Smooth muscle cell (in vitro differentiated cells): ENCODE measurements at regions not wholly inside any gene's neighbourhood (a gene's known extent, or its start where the extent isn't known, plus 50 kb on each side); places are given as distances from the start of the nearest gene placed in this dataset.

Experiments used
- DNase-seq: peaks from one replicate; lab custom pipeline; 2025; ENCODE audit not compliant: unreplicated experiment; lab: John Stamatoyannopoulos, UW
- H2AFZ ChIP-seq: fragments of 200-600 bp; sonication (generic); 2 replicates; pipeline ENCODE4 v1.6.0; 2016; ENCODE audit warnings: antibody characterized with exemption, low read depth, mild to moderate bottlenecking
- H3F3A ChIP-seq: fragments of 200-600 bp; sonication (generic); 2 replicates; pipeline ENCODE4 v1.6.0; 2017; ENCODE audit warnings: antibody characterized with exemption, low read depth
- H3K27ac ChIP-seq: fragments of 200-600 bp; sonication (generic); 2 replicates; pipeline ENCODE4 v1.5.1; 2016; ENCODE audit warnings: low read depth, mild to moderate bottlenecking
- H3K27me3 ChIP-seq: fragments of 200-600 bp; sonication (generic); 2 replicates; pipeline ENCODE4 v1.6.1; 2016; ENCODE audit warnings: low read depth, mild to moderate bottlenecking
- H3K36me3 ChIP-seq: fragments of 200-600 bp; sonication (generic); 2 replicates; pipeline ENCODE4 v1.5.1; 2016; ENCODE audit warnings: low read depth
- H3K4me1 ChIP-seq: fragments of 200-600 bp; sonication (generic); 2 replicates; pipeline ENCODE4 v1.5.1; 2016; ENCODE audit warnings: low read depth
- H3K4me2 ChIP-seq: fragments of 200-600 bp; sonication (generic); 2 replicates; pipeline ENCODE4 v1.6.0; 2016; ENCODE audit warnings: mild to moderate bottlenecking
- H3K4me3 ChIP-seq: fragments of 200-600 bp; sonication (generic); 2 replicates; pipeline ENCODE4 v1.5.1; 2016; ENCODE audit warnings: mild to moderate bottlenecking
- H3K79me2 ChIP-seq: fragments of 200-600 bp; sonication (generic); 2 replicates; pipeline ENCODE4 v1.6.0; 2016; ENCODE audit warnings: low read depth, mild to moderate bottlenecking
- H3K9ac ChIP-seq: fragments of 200-600 bp; sonication (generic); 2 replicates; pipeline ENCODE4 v1.6.0; 2016; ENCODE audit warnings: low read depth
- H3K9me3 ChIP-seq: fragments of 200-600 bp; sonication (generic); replicated peaks from 2 replicates; pipeline ENCODE4 v1.5.1; 2016; ENCODE audit warnings: low read depth
- H4K20me1 ChIP-seq: fragments of 200-600 bp; sonication (generic); 2 replicates; pipeline ENCODE4 v1.6.0; 2016; ENCODE audit warnings: low read depth
- CTCF ChIP-seq: fragments of 200-600 bp; sonication (generic); IDR thresholded peaks from 2 replicates; pipeline ENCODE4 v1.5.1; 2017; ENCODE audit warnings: borderline replicate concordance, mild to moderate bottlenecking, antibody characterized with exemption; ENCODE audit not compliant: insufficient read depth, poor library complexity, severe bottlenecking
- WGBS: methylation state at CpG from one replicate; pipeline ENCODE4 v1.1.7; 2016; ENCODE audit warnings: low lambda C conversion rate; 5-methylcytosine and 5-hydroxymethylcytosine counted together

GRCh38 chr14:58884442-58884841 is 246.7 kb downstream of the DACT1 start:
- H3K36me3 ChIP-seq, result no peaks in the 10 kb centered on the region
- H3K9ac ChIP-seq, result no peak overlapping the region
- H4K20me1 ChIP-seq, result no peaks in the 10 kb centered on the region
- H3K27ac ChIP-seq, result no peak overlapping the region
- WGBS, result 89% methylated on average over 2 of the region's 2 CpGs
- no peak overlapping the region for H2AFZ ChIP-seq
- no peak for DNase-seq
- H3K79me2 ChIP-seq, result no peaks in the 10 kb centered on the region
- no peaks in the 10 kb centered on the region for H3F3A ChIP-seq
- TF ChIP-seq CTCF, result peak; percentile 4
- H3K27me3 ChIP-seq, result no peaks in the 10 kb centered on the region
- no peak overlapping the region for H3K4me2 ChIP-seq
- no peaks in the 10 kb centered on the region for H3K9me3 ChIP-seq
- H3K4me1 ChIP-seq, result no peaks in the 10 kb centered on the region
- no peak overlapping the region for H3K4me3 ChIP-seq

DNA sequence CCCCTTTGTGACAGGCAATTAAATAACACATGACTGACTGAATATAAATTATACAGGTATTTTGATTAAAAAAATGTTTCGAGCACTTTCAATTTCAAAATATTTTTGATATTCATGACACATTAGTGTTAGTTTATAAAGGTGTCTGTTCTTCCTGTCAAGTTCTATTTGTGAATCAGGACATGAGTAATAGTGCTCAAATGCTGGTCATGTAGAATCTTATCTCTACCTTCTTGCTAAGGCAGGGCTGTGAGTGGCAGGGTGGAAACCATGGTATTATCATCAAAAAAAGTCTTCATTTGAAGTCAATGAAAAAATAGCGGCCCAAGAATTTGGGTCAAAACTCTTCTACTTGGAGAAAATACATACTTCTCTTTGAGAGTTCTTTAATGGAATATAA is 250.2 kb downstream of the DACT1 start:
- no peaks in the 10 kb centered on the region for H3K79me2 ChIP-seq
- no peaks in the 10 kb centered on the region for H3K36me3 ChIP-seq
- no peak overlapping the region for H3K4me2 ChIP-seq
- no peak overlapping the region for H3K9ac ChIP-seq
- no peaks in the 10 kb centered on the region for H4K20me1 ChIP-seq
- no peak overlapping the region for H2AFZ ChIP-seq
- H3K27ac ChIP-seq, result no peak overlapping the region
- H3K9me3 ChIP-seq, result no peaks in the 10 kb centered on the region
- H3F3A ChIP-seq, result no peaks in the 10 kb centered on the region
- no peaks in the 10 kb centered on the region for H3K4me1 ChIP-seq
- H3K27me3 ChIP-seq, result no peaks in the 10 kb centered on the region
- no peak overlapping the region for H3K4me3 ChIP-seq
- no peak for TF ChIP-seq CTCF
- no peak for DNase-seq
- 90% methylated on average over 2 of the region's 2 CpGs for WGBS

- peak overlapping the region; percentile 93 for H3K9ac ChIP-seq
- peak overlapping the region; percentile 29 for H2AFZ ChIP-seq
- no peaks in the 10 kb centered on the region for H4K20me1 ChIP-seq
- no peaks in the 10 kb centered on the region for H3K36me3 ChIP-seq
- H3K4me1 ChIP-seq, result peaks cover 4% of the 10 kb centered on the region
- peaks cover 10% of the 10 kb centered on the region for H3F3A ChIP-seq
- no peaks in the 10 kb centered on the region for H3K27me3 ChIP-seq
- WGBS, result 21% methylated on average over 4 of the region's 4 CpGs
- no peaks in the 10 kb centered on the region for H3K79me2 ChIP-seq
- H3K27ac ChIP-seq, result peak overlapping the region; percentile 100
- DNase-seq, result no peak
- TF ChIP-seq CTCF, result no peak
- H3K4me3 ChIP-seq, result no peak overlapping the region
- peak overlapping the region; percentile 69 for H3K4me2 ChIP-seq
- no peaks in the 10 kb centered on the region for H3K9me3 ChIP-seq
These were observed 261.0 kb downstream of the DACT1 start for GRCh38 chr14:58898655-58899316.

- H2AFZ ChIP-seq, result peak overlapping the region; percentile 29
- H3K4me3 ChIP-seq, result no peak overlapping the region
- WGBS, result 36% methylated on average over 3 of the region's 3 CpGs
These were observed 261.6 kb downstream of the DACT1 start for GRCh38 chr14:58899317-58899713.

More at GRCh38 chr14:58899317-58899713, 261.6 kb downstream of the DACT1 start:
- H3K36me3 ChIP-seq, result no peaks in the 10 kb centered on the region
- peaks cover 10% of the 10 kb centered on the region for H3F3A ChIP-seq
- no peak for DNase-seq
- peak overlapping the region; percentile 69 for H3K4me2 ChIP-seq
- H3K9ac ChIP-seq, result peak overlapping the region; percentile 93
- no peaks in the 10 kb centered on the region for H3K9me3 ChIP-seq
- H4K20me1 ChIP-seq, result no peaks in the 10 kb centered on the region
- no peaks in the 10 kb centered on the region for H3K27me3 ChIP-seq
- H3K79me2 ChIP-seq, result no peaks in the 10 kb centered on the region
- TF ChIP-seq CTCF, result no peak
- H3K4me1 ChIP-seq, result peaks cover 4% of the 10 kb centered on the region
- peak overlapping the region; percentile 100 for H3K27ac ChIP-seq
